ENCODE measurements at regions not wholly inside any gene's neighbourhood (a gene's known extent, or its start where the extent isn't known, plus 50 kb on each side); places are given as distances from the start of the nearest gene placed in this dataset.

- no peak overlapping the region for H3K4me3 Mint-ChIP-seq
- no peaks in the 10 kb centered on the region for H3K4me1 Mint-ChIP-seq
- H3K27ac Mint-ChIP-seq: no peak overlapping the region
- H3K36me3 Mint-ChIP-seq (ENCODE audit: low read depth): no peaks in the 10 kb centered on the region
- peaks cover 42% of the 10 kb centered on the region for H3K27me3 Mint-ChIP-seq (ENCODE audit: low read depth)
- peaks cover 25% of the 10 kb centered on the region for H3K9me3 Mint-ChIP-seq
- TF ChIP-seq CTCF (IDR thresholded peaks at IDR 0.05; ENCODE audit: unreplicated experiment in 3 of 3): no peak
Measured at GRCh38 chr9:75483636-75484035, 395.3 kb downstream of the OSTF1 start.

GRCh38 chr9:75487856-75488718 lies 399.8 kb downstream of the OSTF1 start:
- Mint-ChIP-seq H3K27me3 (ENCODE audit: low read depth) (peaks cover 43% of the 10 kb centered on the region), H3K9me3 (peaks cover 17% of the 10 kb centered on the region), H3K4me1 (no peaks in the 10 kb centered on the region), H3K27ac (peak overlapping the region in 1 of 3 experiments; percentile 20), H3K36me3 (ENCODE audit: low read depth) (no peaks in the 10 kb centered on the region), H3K4me3 (no peak overlapping the region)
- TF ChIP-seq CTCF (IDR thresholded peaks at IDR 0.05; ENCODE audit: unreplicated experiment in 3 of 3): no peak

GRCh38 chr9:75488719-75489110 lies 400.4 kb downstream of the OSTF1 start:
- Mint-ChIP-seq H3K27ac (no peak overlapping the region), H3K4me1 (no peaks in the 10 kb centered on the region), H3K27me3 (ENCODE audit: low read depth) (peaks cover 43% of the 10 kb centered on the region), H3K9me3 (peaks cover 15% of the 10 kb centered on the region), H3K36me3 (ENCODE audit: low read depth) (no peaks in the 10 kb centered on the region), H3K4me3 (no peak overlapping the region)
- no peak for TF ChIP-seq CTCF (IDR thresholded peaks at IDR 0.05; ENCODE audit: unreplicated experiment in 3 of 3)

GRCh38 chr9:75490326-75490725 lies 400.1 kb upstream of the PCSK5 start:
- peaks cover 46% of the 10 kb centered on the region for H3K27me3 Mint-ChIP-seq (ENCODE audit: low read depth)
- H3K27ac Mint-ChIP-seq: no peak overlapping the region
- H3K36me3 Mint-ChIP-seq (ENCODE audit: low read depth): no peaks in the 10 kb centered on the region
- H3K4me1 Mint-ChIP-seq: no peaks in the 10 kb centered on the region
- no peak overlapping the region for H3K4me3 Mint-ChIP-seq
- H3K9me3 Mint-ChIP-seq: peaks cover 10% of the 10 kb centered on the region
- no peak for TF ChIP-seq CTCF (IDR thresholded peaks at IDR 0.05; ENCODE audit: unreplicated experiment in 3 of 3)

- no peaks in the 10 kb centered on the region for H3K36me3 Mint-ChIP-seq (ENCODE audit: low read depth)
- peaks cover 42% of the 10 kb centered on the region for H3K27me3 Mint-ChIP-seq (ENCODE audit: low read depth)
- no peak overlapping the region for H3K27ac Mint-ChIP-seq
- no peak overlapping the region for H3K4me3 Mint-ChIP-seq
- TF ChIP-seq CTCF (IDR thresholded peaks at IDR 0.05; ENCODE audit: unreplicated experiment in 3 of 3): no peak
- no peaks in the 10 kb centered on the region for H3K4me1 Mint-ChIP-seq
- H3K9me3 Mint-ChIP-seq: peaks cover 8% of the 10 kb centered on the region
Measured at GRCh38 chr9:75491533-75491932, 398.9 kb upstream of the PCSK5 start.

GRCh38 chr9:75499812-75500211 lies 390.7 kb upstream of the PCSK5 start:
- no peak for TF ChIP-seq CTCF (IDR thresholded peaks at IDR 0.05; ENCODE audit: unreplicated experiment in 3 of 3)
- Mint-ChIP-seq H3K9me3 (no peaks in the 10 kb centered on the region), H3K4me1 (no peaks in the 10 kb centered on the region), H3K27me3 (ENCODE audit: low read depth) (peaks cover 21% of the 10 kb centered on the region), H3K27ac (no peak overlapping the region), H3K36me3 (ENCODE audit: low read depth) (no peaks in the 10 kb centered on the region), H3K4me3 (no peak overlapping the region)

All from nephron (organoid).